Chondrocyte (in vitro differentiated cells): ENCODE measurements at regions not wholly inside any gene's neighbourhood (a gene's known extent, or its start where the extent isn't known, plus 50 kb on each side); places are given as distances from the start of the nearest gene placed in this dataset.
"Not testable (repeated sequence)": the region's sequence is repeated elsewhere in the genome, so short reads cannot be mapped to it uniquely, and the experiment has no call there.

Source experiments
- DNase-seq: peaks from one replicate; pipeline ENCODE4 v3.0.0; 2021; ENCODE audit warnings: mixed read lengths, low spot score
- H3K27ac Mint-ChIP-seq: one replicate; pipeline ENCODE4 v1.8.0; 2021; ENCODE audit warnings: mild to moderate bottlenecking, moderate library complexity, mixed read lengths; ENCODE audit not compliant: unreplicated experiment
- H3K27me3 Mint-ChIP-seq: 2 replicates; pipeline ENCODE4 v1.8.0; 2021; ENCODE audit warnings: low read depth, mixed read lengths
- H3K36me3 Mint-ChIP-seq: 2 replicates; pipeline ENCODE4 v1.8.0; 2021; ENCODE audit warnings: low read depth, mixed read lengths
- H3K4me1 Mint-ChIP-seq: 2 replicates; pipeline ENCODE4 v1.8.0; 2021; ENCODE audit warnings: low read depth, mild to moderate bottlenecking, mixed read lengths
- H3K4me3 Mint-ChIP-seq: one replicate; pipeline ENCODE4 v1.8.0; 2021; ENCODE audit warnings: mild to moderate bottlenecking, moderate library complexity, mixed read lengths; ENCODE audit not compliant: unreplicated experiment
- H3K9me3 Mint-ChIP-seq: 2 replicates; pipeline ENCODE4 v1.8.0; 2021; ENCODE audit warnings: low read depth, mixed read lengths
- CTCF ChIP-seq: fragments of 200-600 bp; sonication (generic); IDR thresholded peaks from 2 replicates; pipeline ENCODE4 v1.5.0; 2021; ENCODE audit warnings: antibody characterized with exemption, mild to moderate bottlenecking, moderate library complexity

- Mint-ChIP-seq H3K4me3 (no peak overlapping the region), H3K27me3 (no peaks in the 10 kb centered on the region), H3K36me3 (no peaks in the 10 kb centered on the region), H3K9me3 (peaks cover 4% of the 10 kb centered on the region), H3K27ac (no peak overlapping the region), H3K4me1 (no peaks in the 10 kb centered on the region)
- no peak for TF ChIP-seq CTCF
- DNase-seq: no peak
Observed at GRCh38 chr6:14596410-14596809, 478.8 kb downstream of the CD83 start.

GRCh38 chr6:14597090-14597489, 479.5 kb downstream of the CD83 start:
- DNase-seq: no peak
- TF ChIP-seq CTCF: no peak
- Mint-ChIP-seq H3K9me3 (peaks cover 4% of the 10 kb centered on the region), H3K27me3 (no peaks in the 10 kb centered on the region), H3K4me1 (no peaks in the 10 kb centered on the region), H3K36me3 (no peaks in the 10 kb centered on the region), H3K27ac (no peak overlapping the region), H3K4me3 (no peak overlapping the region)

- H3K4me1 Mint-ChIP-seq: no peaks in the 10 kb centered on the region
- TF ChIP-seq CTCF: no peak
Observed at GRCh38 chr6:14598017-14598864, 480.7 kb downstream of the CD83 start.

GRCh38 chr6:14600306-14600705, 482.7 kb downstream of the CD83 start:
- H3K27me3 Mint-ChIP-seq, H3K4me1 Mint-ChIP-seq, H3K9me3 Mint-ChIP-seq, DNase-seq, H3K27ac Mint-ChIP-seq, H3K36me3 Mint-ChIP-seq, H3K4me3 Mint-ChIP-seq: not testable (repeated sequence)

More at GRCh38 chr6:14598017-14598864, 480.7 kb downstream of the CD83 start:
- no peak overlapping the region for H3K4me3 Mint-ChIP-seq
- no peaks in the 10 kb centered on the region for H3K36me3 Mint-ChIP-seq
- H3K9me3 Mint-ChIP-seq: peaks cover 4% of the 10 kb centered on the region
- H3K27me3 Mint-ChIP-seq: no peaks in the 10 kb centered on the region
- DNase-seq: no peak
- H3K27ac Mint-ChIP-seq: no peak overlapping the region

- Mint-ChIP-seq H3K27ac (no peak overlapping the region), H3K27me3 (no peaks in the 10 kb centered on the region), H3K36me3 (no peaks in the 10 kb centered on the region), H3K9me3 (peaks cover 1% of the 10 kb centered on the region), H3K4me1 (no peaks in the 10 kb centered on the region), H3K4me3 (no peak overlapping the region)
- no peak for DNase-seq
- no peak for TF ChIP-seq CTCF
Observed at GRCh38 chr6:14601490-14601889, 483.9 kb downstream of the CD83 start.

- no peak for DNase-seq
- Mint-ChIP-seq H3K4me3 (no peak overlapping the region), H3K36me3 (no peaks in the 10 kb centered on the region), H3K9me3 (peaks cover 8% of the 10 kb centered on the region), H3K4me1 (no peaks in the 10 kb centered on the region), H3K27ac (no peak overlapping the region), H3K27me3 (no peaks in the 10 kb centered on the region)
- TF ChIP-seq CTCF: no peak
Observed at GRCh38 chr6:14606353-14606752, 488.8 kb downstream of the CD83 start.
